HG03460 (cell line): ENCODE measurements at regions not wholly inside any gene's neighbourhood (a gene's known extent, or its start where the extent isn't known, plus 50 kb on each side); places are given as distances from the start of the nearest gene placed in this dataset.
"Not testable (repeated sequence)": the region's sequence is repeated elsewhere in the genome, so short reads cannot be mapped to it uniquely, and the experiment has no call there.

Experiments
- ATAC-seq: cut with Tn5 transposase; IDR thresholded peaks from one replicate; pipeline ENCODE4 v1.9.1; 2021; ENCODE audit not compliant: unreplicated experiment

- ATAC-seq, result no peak
Measured at GRCh38 chr3:182650568-182651128, 142.7 kb upstream of the ATP11B start.

GRCh38 chr3:182651461-182651860 is 141.8 kb upstream of the ATP11B start:
- no peak for ATAC-seq

DNA sequence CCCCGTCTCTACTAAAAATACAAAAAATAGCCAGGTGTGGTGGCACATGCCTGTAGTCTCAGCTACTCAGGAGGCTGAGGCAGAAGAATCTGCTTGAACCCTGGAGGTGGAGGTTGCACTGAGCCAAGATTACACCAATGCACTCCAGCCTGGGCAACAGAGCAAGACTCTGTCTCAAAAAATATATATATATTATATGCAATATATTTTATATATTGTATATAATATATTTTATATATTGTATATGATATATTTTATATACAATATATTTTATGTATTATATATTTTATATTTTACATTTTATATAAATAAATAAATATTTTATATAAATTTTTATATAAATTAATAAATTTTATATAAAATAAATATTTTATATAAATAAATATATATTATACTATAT is 140.2 kb upstream of the ATP11B start:
- ATAC-seq, result not testable (repeated sequence)

GRCh38 chr3:182668541-182668940 is 124.8 kb upstream of the ATP11B start:
- no peak for ATAC-seq

- ATAC-seq, result no peak
Measured at GRCh38 chr3:182668974-182669373, 124.3 kb upstream of the ATP11B start.

DNA sequence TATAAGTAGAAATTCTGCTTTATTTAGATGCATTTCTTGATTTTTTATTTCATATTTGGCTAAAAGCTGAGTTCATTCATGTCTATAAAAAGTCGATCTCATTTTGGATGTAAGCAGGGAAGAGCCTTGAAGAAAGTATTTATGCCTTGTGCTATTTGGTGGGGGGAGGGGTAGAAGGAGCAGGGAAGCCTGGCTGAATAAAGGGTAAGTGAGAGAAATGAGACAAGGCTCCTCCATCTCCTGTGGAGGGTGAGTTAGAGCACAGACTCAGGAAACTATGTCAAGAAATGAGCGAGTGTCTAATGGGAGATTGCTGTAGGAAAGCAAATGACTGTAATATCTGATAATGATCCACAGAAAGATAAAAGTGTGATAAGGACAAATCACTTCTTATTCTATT is 121.8 kb upstream of the ATP11B start:
- no peak for ATAC-seq

- ATAC-seq, result no peak
Measured at GRCh38 chr3:182671942-182672341, 121.4 kb upstream of the ATP11B start.

DNA sequence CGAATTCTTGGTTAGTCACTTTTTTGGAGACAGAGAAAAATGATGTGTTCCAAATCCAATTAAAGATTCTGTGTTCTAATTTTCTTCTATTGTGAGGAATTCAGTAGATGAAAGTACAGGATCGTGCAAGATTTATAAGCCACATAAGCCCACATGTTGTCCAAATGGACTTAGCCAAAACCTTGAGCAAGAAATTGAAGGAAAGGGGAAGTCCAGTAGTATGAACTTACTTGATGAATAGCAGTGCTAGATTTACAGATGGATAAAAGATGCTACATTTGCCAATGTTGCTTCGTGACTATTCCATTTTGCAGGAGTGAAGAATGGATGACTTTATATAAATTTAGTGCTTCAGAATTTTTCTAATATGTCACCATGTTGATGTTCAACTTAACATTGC is 120.0 kb upstream of the ATP11B start:
- no peak for ATAC-seq

- ATAC-seq, result peak; percentile 93
Measured at GRCh38 chr3:182682263-182683241, 110.8 kb upstream of the ATP11B start.

DNA sequence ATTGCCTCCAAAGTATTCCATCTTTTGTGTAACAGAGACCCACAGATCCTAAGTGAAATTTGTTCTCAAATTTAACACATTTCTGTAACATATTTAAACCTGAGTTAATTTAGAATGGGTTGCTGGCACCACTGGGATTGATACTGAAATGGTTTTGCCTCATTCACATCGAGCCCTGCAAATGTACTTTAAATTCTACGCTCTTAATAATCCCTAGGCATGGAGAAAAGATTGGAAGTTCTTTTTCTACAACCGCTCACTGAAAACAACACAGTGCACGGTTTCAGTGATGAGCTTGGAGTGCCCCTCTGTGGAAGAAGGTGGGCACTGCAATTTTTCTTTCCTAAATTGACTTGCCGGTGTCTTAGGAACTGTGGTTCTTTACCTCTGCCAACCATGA is 109.9 kb upstream of the ATP11B start:
- peak; percentile 60 for ATAC-seq

- no peak for ATAC-seq
Measured at GRCh38 chr3:182683858-182684257, 109.4 kb upstream of the ATP11B start.

GRCh38 chr3:182686033-182686886 is 107.0 kb upstream of the ATP11B start:
- ATAC-seq, result no peak

DNA sequence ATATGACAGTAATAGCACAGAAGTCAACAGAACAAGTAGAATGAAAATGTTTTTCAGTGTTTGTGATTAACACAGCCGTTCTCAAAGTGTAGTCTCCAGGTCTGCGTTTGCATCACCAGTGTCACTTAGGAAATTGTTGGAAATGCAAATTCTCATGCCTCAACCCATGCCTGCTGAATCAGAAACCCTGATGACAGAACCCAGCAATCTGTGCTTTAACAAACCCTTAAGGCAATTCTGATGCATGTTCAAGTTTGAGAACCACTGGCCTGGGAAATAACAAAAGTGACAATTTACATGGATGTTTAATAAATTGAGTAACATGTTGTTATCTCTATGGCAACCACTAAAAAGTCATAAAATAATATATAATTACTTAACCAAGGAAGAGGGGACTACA is 103.1 kb upstream of the ATP11B start:
- ATAC-seq, result no peak

- no peak for ATAC-seq
Measured at GRCh38 chr3:182692021-182692420, 101.3 kb upstream of the ATP11B start.

GRCh38 chr3:182692695-182693094 is 100.6 kb upstream of the ATP11B start:
- no peak for ATAC-seq

GRCh38 chr3:182693723-182694122 is 99.6 kb upstream of the ATP11B start:
- ATAC-seq, result no peak

- ATAC-seq, result no peak
Measured at GRCh38 chr3:182696916-182697315, 96.4 kb upstream of the ATP11B start.

DNA sequence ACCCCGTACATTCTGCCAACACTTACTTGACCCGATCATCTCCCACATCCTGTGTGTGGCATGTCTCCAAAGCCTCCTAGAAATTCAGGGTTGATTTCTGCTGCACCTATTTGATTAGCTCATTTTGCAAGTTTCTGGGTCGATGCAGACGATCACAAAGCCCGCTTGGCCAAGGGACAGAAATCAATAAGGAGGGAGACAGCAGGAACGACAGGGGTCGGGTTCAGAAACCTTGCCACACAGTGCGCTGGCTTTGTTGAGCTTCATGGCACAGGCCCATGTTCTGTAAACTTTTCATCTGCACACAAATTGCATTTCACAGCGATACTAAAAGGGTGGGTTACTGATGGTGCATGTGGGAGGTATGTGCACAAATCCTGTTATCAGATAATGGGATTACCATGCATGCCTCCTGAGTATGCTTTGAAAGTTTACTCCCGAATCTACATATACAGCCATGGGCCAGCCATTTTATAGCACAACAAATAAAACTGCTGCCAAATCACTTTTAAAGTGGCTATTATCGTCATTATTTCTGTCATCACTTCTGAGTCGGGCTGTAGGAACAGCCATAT is 95.9 kb upstream of the ATP11B start:
- no peak for ATAC-seq

DNA sequence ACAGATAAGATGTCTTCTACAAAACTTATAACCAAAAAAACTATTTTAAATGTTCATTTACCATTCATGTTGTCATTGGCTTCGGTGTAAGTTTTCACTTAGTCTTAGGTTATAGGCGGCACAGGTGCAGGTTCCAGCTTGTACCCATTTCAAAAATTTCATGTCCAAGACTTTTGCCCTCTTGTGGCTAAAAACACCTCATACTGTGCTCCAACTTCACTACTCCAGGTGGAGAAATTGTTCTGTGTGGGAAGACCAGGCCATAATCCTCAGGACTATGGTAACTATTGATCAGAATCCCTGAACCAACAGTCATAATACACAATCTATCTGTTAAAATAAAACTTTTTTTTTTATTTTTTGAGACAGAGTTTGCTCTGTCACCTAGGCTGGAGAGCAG is 95.2 kb upstream of the ATP11B start:
- no peak for ATAC-seq

DNA sequence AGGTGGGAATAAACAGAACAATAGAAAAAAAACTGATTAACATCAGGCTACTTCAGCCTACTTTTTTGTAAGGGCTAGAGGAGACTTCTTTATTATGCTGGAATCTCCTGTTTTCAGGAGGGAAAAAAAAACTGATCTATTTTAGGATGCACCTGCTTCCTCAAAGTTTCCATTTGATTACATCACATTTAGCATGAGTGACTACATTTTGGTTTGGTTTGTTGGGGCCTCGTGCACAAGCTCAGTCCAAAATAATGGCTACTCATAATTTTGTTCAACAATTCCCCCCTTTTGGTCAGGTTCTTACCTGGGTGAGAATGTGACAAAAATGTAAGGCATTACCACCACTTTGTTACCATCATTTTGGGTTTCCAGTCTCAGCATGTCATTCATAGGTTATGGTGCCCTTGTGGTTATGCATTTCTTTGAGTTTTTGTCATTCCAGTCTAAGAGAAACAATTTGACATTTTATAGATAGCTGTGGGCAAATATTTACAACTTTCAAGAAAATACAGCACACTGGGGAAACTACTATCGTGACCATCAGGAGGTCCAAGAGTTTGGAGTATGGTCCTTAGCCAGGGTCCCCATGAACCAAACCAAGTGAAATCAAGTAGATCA is 93.6 kb upstream of the ATP11B start:
- ATAC-seq, result no peak

- no peak for ATAC-seq
Measured at GRCh38 chr3:182702216-182702615, 91.1 kb upstream of the ATP11B start.
